ENCODE measurements at regions not wholly inside any gene's neighbourhood (a gene's known extent, or its start where the extent isn't known, plus 50 kb on each side); places are given as distances from the start of the nearest gene placed in this dataset.

DNA sequence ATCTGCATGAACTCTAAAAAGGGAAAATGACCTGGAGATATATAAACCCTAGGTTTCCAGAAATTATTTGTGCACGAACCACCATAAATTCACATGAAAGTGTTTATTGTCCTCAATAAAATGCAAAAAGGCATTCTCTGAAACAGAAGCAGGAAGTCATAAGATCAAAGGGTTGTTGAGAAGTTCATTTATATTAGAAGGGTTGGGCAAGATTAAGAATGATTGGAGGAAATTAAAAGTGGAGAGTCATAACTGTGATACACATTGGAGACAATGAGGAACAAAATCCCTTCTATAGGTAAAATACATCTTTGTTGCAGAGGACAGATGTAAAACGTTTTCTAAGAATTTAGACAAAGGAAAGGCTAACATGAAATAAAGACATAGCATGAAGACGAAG is 476.8 kb downstream of the CBLN4 start:
- TF ChIP-seq, protein P1, sequence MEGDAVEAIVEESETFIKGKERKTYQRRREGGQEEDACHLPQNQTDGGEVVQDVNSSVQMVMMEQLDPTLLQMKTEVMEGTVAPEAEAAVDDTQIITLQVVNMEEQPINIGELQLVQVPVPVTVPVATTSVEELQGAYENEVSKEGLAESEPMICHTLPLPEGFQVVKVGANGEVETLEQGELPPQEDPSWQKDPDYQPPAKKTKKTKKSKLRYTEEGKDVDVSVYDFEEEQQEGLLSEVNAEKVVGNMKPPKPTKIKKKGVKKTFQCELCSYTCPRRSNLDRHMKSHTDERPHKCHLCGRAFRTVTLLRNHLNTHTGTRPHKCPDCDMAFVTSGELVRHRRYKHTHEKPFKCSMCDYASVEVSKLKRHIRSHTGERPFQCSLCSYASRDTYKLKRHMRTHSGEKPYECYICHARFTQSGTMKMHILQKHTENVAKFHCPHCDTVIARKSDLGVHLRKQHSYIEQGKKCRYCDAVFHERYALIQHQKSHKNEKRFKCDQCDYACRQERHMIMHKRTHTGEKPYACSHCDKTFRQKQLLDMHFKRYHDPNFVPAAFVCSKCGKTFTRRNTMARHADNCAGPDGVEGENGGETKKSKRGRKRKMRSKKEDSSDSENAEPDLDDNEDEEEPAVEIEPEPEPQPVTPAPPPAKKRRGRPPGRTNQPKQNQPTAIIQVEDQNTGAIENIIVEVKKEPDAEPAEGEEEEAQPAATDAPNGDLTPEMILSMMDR (IDR thresholded peaks at IDR 0.05 in 8 of 11, conservative IDR thresholded peaks at IDR 0.05 in 3 of 11): no peak
- no peak for TF ChIP-seq POLR2A (IDR thresholded peaks at IDR 0.05)

Data from spleen (tissue), 7 donors.